GM12892 (cell line): ENCODE measurements at regions not wholly inside any gene's neighbourhood (a gene's known extent, or its start where the extent isn't known, plus 50 kb on each side); places are given as distances from the start of the nearest gene placed in this dataset.

Experiments
- POLR2A ChIP-seq: IDR thresholded peaks from 2 replicates; pipeline ENCODE4 v1.6.1; 2011; ENCODE audit warnings: low read depth, low read length, control low read depth
- POLR2AphosphoS5 ChIP-seq: IDR thresholded peaks from 2 replicates; pipeline ENCODE4 v1.6.1; 2011; ENCODE audit warnings: low read depth, low read length, control low read depth

GRCh38 chr2:144675731-144676130 is 155.8 kb upstream of the ZEB2 start:
- TF ChIP-seq POLR2A (no peak), POLR2AphosphoS5 (no peak)
